H9 (cell line): ENCODE measurements at regions not wholly inside any gene's neighbourhood (a gene's known extent, or its start where the extent isn't known, plus 50 kb on each side); places are given as distances from the start of the nearest gene placed in this dataset.

Experiments used
- DNase-seq: peaks from one replicate; pipeline ENCODE4 v3.0.0-alpha.2; 2017
- H2AFZ ChIP-seq: one replicate; pipeline ENCODE4 v1.6.1; 2013; ENCODE audit warnings: mild to moderate bottlenecking, low read length, control low read depth, moderate library complexity
- H2AK5ac ChIP-seq: 2 replicates; pipeline ENCODE4 v1.6.1; 2013; ENCODE audit warnings: low read length, control low read depth, mixed read lengths; ENCODE audit not compliant: insufficient read length
- H2BK120ac ChIP-seq: one replicate; pipeline ENCODE4 v1.6.1; 2013; ENCODE audit warnings: low read depth, mild to moderate bottlenecking, low read length, control low read depth, inconsistent platforms; ENCODE audit not compliant: poor library complexity, severe bottlenecking
- H2BK12ac ChIP-seq: 2 replicates; pipeline ENCODE4 v1.6.1; 2013; ENCODE audit warnings: low read length, control low read depth, mixed read lengths, low read depth; ENCODE audit not compliant: insufficient read length
- H2BK15ac ChIP-seq: 2 replicates; pipeline ENCODE4 v1.6.1; 2013; ENCODE audit warnings: low read depth, low read length, control low read depth
- H2BK20ac ChIP-seq: one replicate; pipeline ENCODE4 v1.6.1; 2013; ENCODE audit warnings: low read depth, mild to moderate bottlenecking, low read length, control low read depth, inconsistent platforms; ENCODE audit not compliant: poor library complexity, severe bottlenecking
- H2BK5ac ChIP-seq: 2 replicates; pipeline ENCODE4 v1.6.1; 2013; ENCODE audit warnings: low read length, control low read depth, mixed read lengths; ENCODE audit not compliant: insufficient read length
- H3K14ac ChIP-seq: 2 replicates; pipeline ENCODE4 v1.6.1; 2013; ENCODE audit warnings: low read length, control low read depth; ENCODE audit not compliant: insufficient read depth
- H3K18ac ChIP-seq: 2 replicates; pipeline ENCODE4 v1.6.1; 2013; ENCODE audit warnings: low read depth, mild to moderate bottlenecking, mixed read lengths, low read length, control low read depth; ENCODE audit not compliant: insufficient read length
- H3K23ac ChIP-seq: 2 replicates; pipeline ENCODE4 v1.6.1; 2013; ENCODE audit warnings: low read length, control low read depth, mixed read lengths, low read depth; ENCODE audit not compliant: insufficient read length
- H3K23me2 ChIP-seq: 2 replicates; pipeline ENCODE4 v1.6.1; 2013; ENCODE audit warnings: low read depth, mild to moderate bottlenecking, mixed read lengths, low read length, control low read depth; ENCODE audit not compliant: insufficient read length, poor library complexity, severe bottlenecking
- H3K27ac ChIP-seq: 2 replicates; pipeline ENCODE4 v1.5.1; 2013; ENCODE audit warnings: low read length, control low read depth, mixed read lengths, low read depth; ENCODE audit not compliant: insufficient read length
- H3K27me3 ChIP-seq: 2 replicates; pipeline ENCODE4 v1.6.1; 2013; ENCODE audit warnings: low read length, control low read depth, inconsistent platforms; ENCODE audit not compliant: insufficient read depth
- H3K4ac ChIP-seq: 2 replicates; pipeline ENCODE4 v1.6.1; 2013; ENCODE audit warnings: low read depth, mild to moderate bottlenecking, control low read depth, inconsistent platforms, low read length, moderate library complexity
- H3K4me1 ChIP-seq: 2 replicates; pipeline ENCODE4 v1.6.1; 2013; ENCODE audit warnings: low read length, control low read depth, inconsistent platforms; ENCODE audit not compliant: insufficient read depth
- H3K4me2 ChIP-seq: 2 replicates; pipeline ENCODE4 v1.6.1; 2013; ENCODE audit warnings: low read length, control low read depth, mixed read lengths; ENCODE audit not compliant: insufficient read length, insufficient read depth
- H3K56ac ChIP-seq: 2 replicates; pipeline ENCODE4 v1.6.1; 2013; ENCODE audit warnings: low read depth, mild to moderate bottlenecking, mixed read lengths, low read length, control low read depth; ENCODE audit not compliant: insufficient read length
- H3K79me1 ChIP-seq: 2 replicates; pipeline ENCODE4 v1.6.1; 2013; ENCODE audit warnings: low read depth, mild to moderate bottlenecking, moderate library complexity, low read length, control low read depth, inconsistent platforms; ENCODE audit not compliant: insufficient read depth, poor library complexity, severe bottlenecking
- H3K79me2 ChIP-seq: 2 replicates; pipeline ENCODE4 v1.6.1; 2013; ENCODE audit warnings: low read length, control low read depth, inconsistent platforms; ENCODE audit not compliant: insufficient read depth
- H3K9ac ChIP-seq: 2 replicates; pipeline ENCODE4 v1.6.1; 2013; ENCODE audit warnings: low read length, control low read depth, mixed read lengths; ENCODE audit not compliant: insufficient read length; ENCODE audit errors: extremely low read depth
- H3K9me3 ChIP-seq: one replicate; pipeline ENCODE4 v1.6.1; 2013; ENCODE audit warnings: low read depth, low read length, inconsistent platforms; ENCODE audit not compliant: control insufficient read depth
- H3T11ph ChIP-seq: one replicate; pipeline ENCODE4 v1.6.1; 2013; ENCODE audit warnings: mild to moderate bottlenecking, low read length, control low read depth, inconsistent platforms
- H4K20me1 ChIP-seq: one replicate; pipeline ENCODE4 v1.6.1; 2013; ENCODE audit not compliant: control insufficient read depth, insufficient read length, insufficient read depth
- H4K5ac ChIP-seq: 2 replicates; pipeline ENCODE4 v1.6.1; 2013; ENCODE audit warnings: low read depth, mild to moderate bottlenecking, mixed read lengths, low read length, control low read depth; ENCODE audit not compliant: insufficient read length
- H4K8ac ChIP-seq: replicated peaks from 2 replicates; pipeline ENCODE4 v1.6.1; 2013; ENCODE audit warnings: low read length, control low read depth, mixed read lengths, low read depth; ENCODE audit not compliant: insufficient read length
- H4K91ac ChIP-seq: 2 replicates; pipeline ENCODE4 v1.6.1; 2013; ENCODE audit warnings: low read depth, mild to moderate bottlenecking, moderate library complexity, mixed read lengths, low read length, control low read depth; ENCODE audit not compliant: insufficient read length
- H3K27ac Mint-ChIP-seq, 3 experiments: 2 replicates in 2 of 3; 3 replicates in 1 of 3; pipeline ENCODE4 v1.8.0; 2020 to 2021; ENCODE audit warnings: mixed read lengths in 3 of 3, mild to moderate bottlenecking in 1 of 3, moderate library complexity in 1 of 3
- H3K27me3 Mint-ChIP-seq: 2 replicates; pipeline ENCODE4 v1.8.0; 2021; ENCODE audit warnings: low read depth, mild to moderate bottlenecking, moderate library complexity, mixed read lengths
- H3K36me3 Mint-ChIP-seq, 3 experiments: 2 replicates in 2 of 3; 3 replicates in 1 of 3; pipeline ENCODE4 v1.8.0; 2020 to 2021; ENCODE audit warnings: low read depth in 3 of 3, mixed read lengths in 3 of 3; ENCODE audit not compliant: insufficient read depth in 1 of 3
- H3K4me1 Mint-ChIP-seq, 2 experiments: 2 replicates each; pipeline ENCODE4 v1.8.0; 2020; ENCODE audit warnings: mixed read lengths in 2 of 2
- H3K4me3 Mint-ChIP-seq, 2 experiments: 2 replicates in 1 of 2; 3 replicates in 1 of 2; pipeline ENCODE4 v1.8.0; 2020 to 2021; ENCODE audit warnings: mild to moderate bottlenecking in 2 of 2, mixed read lengths in 2 of 2, moderate library complexity in 1 of 2
- H3K9me3 Mint-ChIP-seq, 2 experiments: 2 replicates in 1 of 2; 3 replicates in 1 of 2; pipeline ENCODE4 v1.8.0; 2020; ENCODE audit warnings: mild to moderate bottlenecking in 2 of 2, mixed read lengths in 2 of 2, moderate library complexity in 1 of 2
- CTCF ChIP-seq: fragments of 200-600 bp; sonication (generic); conservative IDR thresholded peaks from 3 replicates; pipeline ENCODE4 v1.8.0; 2021; ENCODE audit warnings: antibody characterized with exemption, mild to moderate bottlenecking

GRCh38 chr2:116809109-116809508 is 1005.4 kb upstream of the DDX18 start:
- peaks cover 0 to 3% (median 2%) of the 10 kb centered on the region in 3 experiments; a peak in 3 of 7 replicates for H3K36me3 Mint-ChIP-seq
- Histone ChIP-seq H2BK120ac (no peak overlapping the region), H3K23ac (no peak overlapping the region), H3K79me2 (no peaks in the 10 kb centered on the region), H3K4me1 (no peaks in the 10 kb centered on the region), H3K23me2 (no peaks in the 10 kb centered on the region), H3K9me3 (no peaks in the 10 kb centered on the region), H2BK12ac (no peak overlapping the region), H2BK5ac (no peak overlapping the region), H4K5ac (no peak overlapping the region), H3K56ac (no peak overlapping the region), H2BK15ac (no peak overlapping the region), H3K18ac (no peak overlapping the region), H4K20me1 (no peaks in the 10 kb centered on the region), H3K79me1 (no peaks in the 10 kb centered on the region), H2AFZ (no peak overlapping the region), H3K9ac (no peak overlapping the region), H3K27me3 (no peaks in the 10 kb centered on the region), H3K4me2 (no peak overlapping the region), H3K27ac (no peak overlapping the region), H3T11ph (no peak overlapping the region), H3K4ac (no peak overlapping the region), H2BK20ac (no peak overlapping the region), H4K8ac (no peak overlapping the region), H3K14ac (no peak overlapping the region), H2AK5ac (no peak overlapping the region), H4K91ac (no peak overlapping the region)
- no peak for TF ChIP-seq CTCF
- peaks cover 7 to 12% of the 10 kb centered on the region in 2 experiments; a peak in 4 of 5 replicates for H3K9me3 Mint-ChIP-seq
- H3K4me1 Mint-ChIP-seq = no peaks in the 10 kb centered on the region
- H3K4me3 Mint-ChIP-seq = no peak overlapping the region
- DNase-seq = no peak
- H3K27ac Mint-ChIP-seq = no peak overlapping the region
- no peaks in the 10 kb centered on the region for H3K27me3 Mint-ChIP-seq
